HG02759 (cell line): ENCODE measurements at regions not wholly inside any gene's neighbourhood (a gene's known extent, or its start where the extent isn't known, plus 50 kb on each side); places are given as distances from the start of the nearest gene placed in this dataset.
"Not testable (repeated sequence)": the region's sequence is repeated elsewhere in the genome, so short reads cannot be mapped to it uniquely, and the experiment has no call there.

Source experiments
- ATAC-seq: cut with Tn5 transposase; IDR thresholded peaks from one replicate; pipeline ENCODE4 v1.9.1; 2021; ENCODE audit warnings: mild to moderate bottlenecking, moderate library complexity; ENCODE audit not compliant: unreplicated experiment

DNA sequence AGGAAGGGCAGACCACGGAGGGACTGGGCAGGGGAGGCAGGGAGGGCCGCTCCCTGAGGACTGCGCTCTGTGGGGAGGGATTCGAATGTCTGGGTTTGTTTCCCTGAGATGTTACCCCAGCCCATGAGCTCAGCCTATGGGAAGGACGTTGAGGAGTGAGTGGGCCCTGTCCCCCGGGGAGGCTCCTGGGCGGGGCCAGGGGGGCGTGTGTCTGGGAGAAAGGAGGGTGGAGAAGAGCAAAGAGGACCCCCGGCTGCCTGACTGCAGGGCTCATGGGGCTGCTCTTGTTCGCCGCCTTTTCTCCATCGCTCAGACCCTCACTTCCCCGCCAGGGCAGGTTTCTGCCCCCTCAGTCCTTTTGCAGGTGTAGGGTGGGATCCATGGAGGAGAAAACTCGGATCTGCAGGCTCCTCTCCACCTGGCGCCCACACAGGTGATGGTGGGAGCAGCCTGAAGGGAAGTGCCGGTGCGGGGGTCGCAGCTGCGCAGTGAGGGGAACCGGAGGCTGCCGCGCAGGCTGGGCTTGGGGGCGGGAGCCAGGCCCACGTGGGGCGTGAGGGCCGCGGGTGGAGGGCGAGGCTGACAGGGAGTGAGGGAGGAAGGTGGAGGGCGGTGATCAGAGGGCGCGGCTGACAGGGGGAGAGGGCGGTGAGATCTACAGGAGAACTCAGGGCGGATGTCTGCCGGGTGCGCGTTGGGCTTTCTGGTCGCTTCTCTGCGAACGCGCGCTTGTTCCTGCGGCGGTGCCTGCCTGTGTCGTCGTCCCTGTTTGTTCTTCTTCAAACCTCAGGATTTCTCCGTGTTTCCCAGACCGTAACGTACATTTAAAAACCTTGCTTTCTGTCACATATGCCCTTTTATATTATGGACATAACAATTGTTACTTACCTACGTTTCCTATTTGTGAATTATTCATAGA is 198.2 kb upstream of the NPAP1 start:
- not testable (repeated sequence) for ATAC-seq

DNA sequence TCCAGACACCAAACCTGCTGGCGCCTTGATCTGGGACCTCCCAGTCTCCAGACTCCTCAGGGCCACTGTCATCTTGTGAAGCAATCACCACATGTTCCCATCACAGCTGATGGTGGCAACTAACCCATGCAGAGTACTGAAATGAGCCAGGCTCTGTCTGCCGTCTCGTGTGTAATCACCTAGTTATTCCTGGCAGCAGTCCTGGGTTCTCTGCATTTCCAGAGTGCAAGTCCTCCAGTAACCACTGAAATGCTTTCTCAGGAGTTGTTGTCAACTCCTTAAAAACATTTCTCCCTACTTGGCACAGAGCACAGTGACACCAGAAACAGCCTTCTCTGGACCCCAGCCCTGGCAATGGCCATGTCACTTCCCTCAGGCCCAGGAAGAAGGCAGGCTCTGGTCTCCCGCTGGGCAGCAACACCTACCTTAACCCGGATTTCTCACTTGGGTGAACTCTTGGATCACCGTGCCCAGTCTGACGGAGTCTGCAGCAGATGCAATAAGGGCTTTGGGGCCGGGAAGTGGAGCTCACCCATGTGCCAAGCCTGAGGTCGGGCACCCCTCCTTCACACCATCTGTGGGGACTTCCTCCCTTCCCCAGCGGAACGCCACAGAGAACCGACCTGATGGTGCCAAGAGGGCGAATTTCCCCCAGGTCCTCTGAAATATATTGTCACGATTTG is 189.5 kb upstream of the NPAP1 start:
- not testable (repeated sequence) for ATAC-seq

DNA sequence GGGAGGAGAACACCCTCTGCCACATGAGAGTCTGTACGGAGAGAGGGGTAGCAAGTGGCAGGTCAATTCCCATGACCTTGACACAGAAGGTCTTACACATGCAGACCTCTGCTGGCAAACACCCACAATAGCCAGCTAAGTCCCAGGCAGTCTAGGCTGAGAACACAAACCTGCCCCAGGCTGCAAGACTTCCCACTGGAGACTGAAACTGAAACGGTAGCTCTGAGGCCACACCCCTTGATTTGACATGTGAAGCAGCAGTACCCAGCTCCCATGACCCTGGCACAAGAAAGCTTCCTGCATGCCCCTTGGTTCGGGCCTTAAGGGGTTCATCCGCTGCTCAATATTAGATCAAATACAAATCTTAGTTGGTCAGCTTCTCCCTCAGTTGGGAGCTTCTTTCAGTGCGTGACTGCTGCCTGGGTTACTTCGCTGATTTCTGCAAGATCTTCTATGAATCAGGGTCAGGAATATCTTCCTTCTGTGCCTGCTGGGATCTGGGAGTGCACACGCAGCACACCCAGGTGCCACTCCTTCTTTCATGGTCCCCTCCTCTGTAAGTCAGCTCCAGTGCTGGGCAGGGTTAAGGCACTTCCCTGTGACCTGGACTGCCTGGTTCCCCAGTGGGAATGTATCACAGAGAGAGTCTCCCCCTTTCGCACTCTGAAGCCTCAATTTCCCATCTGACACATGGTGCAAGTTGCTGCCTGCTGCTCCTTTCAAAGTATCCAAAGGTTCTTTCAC is 187.2 kb upstream of the NPAP1 start:
- not testable (repeated sequence) for ATAC-seq

DNA sequence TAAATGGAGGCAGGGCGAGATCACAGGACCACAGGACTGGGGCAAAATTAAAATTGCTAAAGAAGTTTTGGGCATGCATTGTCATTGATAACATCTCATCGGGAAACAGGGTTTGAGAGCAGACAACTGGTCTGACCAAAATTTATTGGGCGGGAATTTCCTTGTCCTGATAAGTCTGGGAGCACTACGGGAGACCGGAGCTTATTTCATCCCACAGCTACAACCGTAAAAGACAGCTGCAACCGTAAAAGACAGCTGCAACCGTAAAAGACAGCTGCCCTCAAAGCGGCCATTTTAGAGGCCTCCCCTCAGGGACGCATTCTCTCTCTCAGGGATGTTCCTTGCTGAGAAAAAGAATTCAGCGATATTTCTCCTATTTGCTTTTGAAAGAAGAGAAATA is 170.4 kb upstream of the NPAP1 start:
- ATAC-seq = not testable (repeated sequence)

DNA sequence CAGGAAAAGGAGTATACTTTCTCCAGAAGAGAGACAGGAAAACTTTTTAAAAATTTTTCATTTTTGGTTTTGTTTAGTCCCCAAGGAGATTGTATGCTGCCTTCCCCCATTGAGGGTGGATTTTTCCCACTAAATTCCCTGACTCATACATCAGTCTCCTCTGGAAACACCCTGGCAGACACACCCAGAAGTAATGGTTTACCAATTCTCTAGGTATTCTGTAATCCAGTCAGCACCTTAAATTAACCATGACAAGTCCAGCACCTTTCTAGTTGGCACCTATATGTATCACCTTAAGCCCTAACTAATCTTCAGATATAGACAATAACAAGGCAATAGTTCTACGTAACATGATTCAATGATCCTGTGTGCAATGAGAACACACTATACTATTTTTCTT is 165.9 kb upstream of the NPAP1 start:
- not testable (repeated sequence) for ATAC-seq

DNA sequence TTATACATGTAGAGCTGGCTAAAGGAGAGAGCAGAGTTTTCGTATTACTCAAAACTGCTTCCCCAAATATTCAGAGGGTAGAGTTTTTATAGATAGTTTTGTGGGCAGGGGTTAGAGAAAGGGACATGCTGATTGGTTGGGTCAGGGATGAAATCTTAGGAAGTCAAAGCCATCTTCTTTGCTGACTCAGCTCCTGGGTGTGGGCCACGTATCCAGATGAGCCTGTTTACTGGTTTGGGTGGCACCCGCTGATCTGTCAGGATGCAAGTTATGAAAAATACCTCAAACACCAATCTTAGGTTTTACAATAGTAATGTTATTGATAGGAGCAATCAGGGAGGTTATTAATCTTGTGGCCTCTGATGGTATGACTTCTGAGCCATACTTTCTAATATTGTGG is 164.0 kb upstream of the NPAP1 start:
- not testable (repeated sequence) for ATAC-seq

DNA sequence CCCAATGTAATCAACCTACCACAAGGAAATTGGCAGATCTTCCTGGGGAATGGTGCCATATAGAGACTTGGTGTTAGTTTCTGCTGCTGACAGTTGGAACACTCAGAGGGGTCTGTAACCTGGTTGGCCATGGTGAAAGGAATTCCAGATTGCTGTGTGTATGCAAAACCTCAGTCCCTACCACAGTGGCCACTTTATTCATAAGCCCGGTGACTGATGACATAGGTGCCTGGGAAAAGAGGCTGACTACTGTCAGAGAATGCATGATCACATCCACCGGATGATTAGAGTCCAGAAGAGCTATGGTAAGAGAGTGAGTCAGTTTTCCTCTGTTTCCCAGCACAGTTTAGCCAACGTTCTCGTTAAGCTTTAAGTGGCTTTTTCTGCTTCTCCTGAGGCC is 156.8 kb upstream of the NPAP1 start:
- not testable (repeated sequence) for ATAC-seq

DNA sequence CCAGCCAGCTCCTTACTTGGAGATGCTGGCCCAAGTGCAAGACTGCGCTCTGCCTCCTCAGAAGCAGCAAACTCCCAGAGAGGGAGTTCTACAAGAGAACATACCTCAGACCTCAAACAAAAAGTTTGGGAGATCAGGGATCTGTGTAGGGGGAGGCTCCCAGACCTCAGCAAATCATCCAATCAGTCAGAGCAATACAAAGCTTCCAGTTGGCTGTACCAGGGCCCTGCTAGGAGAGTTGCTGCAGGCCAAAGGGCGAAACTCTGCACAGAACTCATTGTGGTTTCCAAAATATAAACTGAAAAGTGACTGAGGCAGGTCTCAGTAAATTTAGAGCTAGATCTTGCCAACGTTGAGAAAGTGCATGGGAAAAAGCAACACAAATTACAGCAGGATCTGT is 144.3 kb upstream of the NPAP1 start:
- ATAC-seq = not testable (repeated sequence)

DNA sequence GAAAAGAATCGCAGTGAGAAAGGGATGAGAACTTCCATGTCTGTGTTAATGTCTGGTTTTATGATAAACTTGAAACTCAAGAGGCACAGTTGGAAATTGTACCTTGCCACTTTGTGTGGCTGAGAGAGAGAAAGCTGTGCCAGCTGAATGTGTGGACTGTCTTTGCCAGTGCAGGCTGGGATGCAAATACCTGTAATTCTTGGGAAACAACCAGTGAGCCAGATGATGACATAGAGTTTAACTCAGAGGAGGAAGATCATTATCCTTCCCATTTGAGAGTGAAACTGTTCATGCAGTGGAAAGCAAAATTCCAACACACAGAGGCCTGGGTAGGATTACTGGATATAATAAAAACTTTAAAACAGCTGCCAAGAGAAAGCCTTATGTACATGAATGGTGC is 141.5 kb upstream of the NPAP1 start:
- ATAC-seq = not testable (repeated sequence)

DNA sequence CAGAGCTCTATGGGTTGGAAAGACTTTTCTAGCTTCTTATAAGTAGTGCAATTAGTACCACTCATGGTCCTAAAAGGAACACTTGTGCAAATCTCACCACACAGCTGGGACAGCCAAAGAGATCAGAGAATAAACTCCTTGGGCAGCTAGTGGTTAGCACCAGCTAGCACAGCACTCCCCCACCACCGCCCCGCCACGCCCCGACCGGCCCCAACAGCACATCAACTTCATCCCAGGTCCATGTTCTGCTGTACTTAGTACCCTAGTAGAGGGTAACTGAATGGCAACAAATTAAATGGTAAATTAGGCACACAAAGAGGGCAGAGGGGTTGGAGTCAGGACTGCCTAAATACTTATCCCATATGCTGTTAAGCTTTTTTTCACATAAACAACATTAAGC is 118.3 kb upstream of the NPAP1 start:
- ATAC-seq = not testable (repeated sequence)

DNA sequence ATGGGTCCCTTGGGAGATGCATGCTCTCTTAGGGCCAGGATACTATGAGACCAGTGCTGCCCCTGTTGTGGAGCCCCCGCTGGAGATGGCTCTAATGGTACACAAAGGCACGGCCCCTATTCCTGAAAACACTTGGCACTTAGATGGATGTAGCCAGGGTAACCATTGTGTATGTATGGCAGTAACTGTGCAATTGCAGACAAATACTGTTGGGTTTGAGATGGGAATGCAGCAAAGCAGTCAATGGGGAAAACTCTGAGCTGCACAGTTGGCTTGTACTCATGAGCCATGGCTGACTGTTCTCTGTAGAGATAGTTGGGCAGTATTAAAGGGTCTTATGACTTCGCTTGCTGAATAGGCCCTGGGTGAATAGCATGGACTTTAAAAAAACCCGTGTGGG is 67.9 kb upstream of the NPAP1 start:
- ATAC-seq = no peak

DNA sequence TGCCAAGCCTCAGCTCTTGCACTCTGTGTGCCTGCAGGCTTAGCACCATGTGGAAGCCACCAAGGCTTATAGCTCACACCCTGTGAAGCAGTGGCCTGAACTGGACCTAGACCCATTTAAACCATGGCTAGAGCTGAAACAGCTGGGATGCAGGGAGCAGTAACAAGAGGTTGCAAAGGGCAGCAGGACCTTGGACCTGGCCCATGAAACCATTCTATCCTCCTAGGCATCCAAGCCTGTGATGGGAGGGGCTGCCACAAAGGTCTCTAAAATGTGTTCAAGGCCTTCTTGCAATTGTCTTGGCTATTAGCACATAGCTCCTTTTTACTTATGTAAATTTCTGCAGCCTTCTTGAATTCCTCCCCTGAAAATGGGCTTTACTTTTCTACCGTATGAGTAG is 57.9 kb upstream of the NPAP1 start:
- ATAC-seq = no peak

DNA sequence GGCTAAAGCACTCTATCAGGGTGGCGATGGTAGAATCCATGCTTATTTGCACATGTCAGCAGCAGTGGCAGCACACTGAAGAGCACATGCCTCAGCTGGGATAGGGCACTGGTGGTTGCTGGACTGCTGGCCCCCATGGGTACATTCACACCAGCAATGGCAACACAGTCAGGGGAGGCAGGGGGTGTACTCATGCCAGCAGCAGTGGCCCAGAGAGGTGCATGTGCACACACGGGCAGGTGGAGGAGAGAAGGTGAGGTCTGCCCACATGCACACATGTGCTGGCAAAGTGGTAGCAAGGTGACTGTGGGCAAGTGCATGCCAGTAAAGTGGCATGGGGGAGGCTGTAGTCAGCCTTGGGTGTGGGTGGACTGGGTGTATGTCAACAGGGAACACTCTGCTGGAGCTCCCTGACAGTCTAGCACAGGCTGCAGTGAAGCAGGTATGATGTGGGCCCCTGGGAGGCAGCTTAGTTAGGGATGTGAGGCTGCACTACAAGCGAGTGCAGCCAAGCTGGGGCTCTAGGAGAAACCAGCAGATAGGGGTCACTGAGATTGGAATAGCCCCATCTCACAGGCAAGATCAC is 53.9 kb upstream of the NPAP1 start:
- no peak for ATAC-seq
